Parathyroid adenoma (tissue), 2 donors: ENCODE measurements at regions not wholly inside any gene's neighbourhood (a gene's known extent, or its start where the extent isn't known, plus 50 kb on each side); places are given as distances from the start of the nearest gene placed in this dataset.

Experiments used
- H2AFZ ChIP-seq: fragments of 300-600 bp; sonication (generic); one replicate; pipeline ENCODE4 v1.7.0; 2017; ENCODE audit warnings: antibody characterized with exemption, mild to moderate bottlenecking
- H3K27ac ChIP-seq: fragments of 300-600 bp; sonication (generic); one replicate; pipeline ENCODE4 v1.7.0; 2017
- H3K27me3 ChIP-seq: fragments of 300-600 bp; sonication (generic); one replicate; pipeline ENCODE4 v1.7.0; 2017; ENCODE audit warnings: low read length; ENCODE audit not compliant: control insufficient read depth, insufficient read depth
- H3K36me3 ChIP-seq: fragments of 300-600 bp; sonication (generic); one replicate; pipeline ENCODE4 v1.7.0; 2017; ENCODE audit warnings: low read length; ENCODE audit not compliant: control insufficient read depth, insufficient read depth
- H3K4me1 ChIP-seq: fragments of 300-600 bp; sonication (generic); one replicate; pipeline ENCODE4 v1.7.0; 2017; ENCODE audit warnings: control low read depth
- H3K4me2 ChIP-seq: fragments of 300-600 bp; sonication (generic); one replicate; pipeline ENCODE4 v1.7.0; 2017; ENCODE audit warnings: low read length
- H3K4me3 ChIP-seq: fragments of 300-600 bp; sonication (generic); one replicate; pipeline ENCODE4 v1.7.0; 2017; ENCODE audit warnings: low read depth, low read length
- H3K79me2 ChIP-seq: fragments of 300-600 bp; sonication (generic); one replicate; pipeline ENCODE4 v1.7.0; 2017; ENCODE audit warnings: control low read depth
- H3K9ac ChIP-seq: fragments of 300-600 bp; sonication (generic); one replicate; pipeline ENCODE4 v1.7.0; 2017; ENCODE audit warnings: mild to moderate bottlenecking
- H3K9me3 ChIP-seq: fragments of 300-600 bp; sonication (generic); one replicate; pipeline ENCODE4 v1.7.0; 2017; ENCODE audit warnings: low read length; ENCODE audit not compliant: control insufficient read depth
- TF ChIP-seq, protein P1 (sequence below): fragments of 300-600 bp; sonication (generic); IDR thresholded peaks from one replicate; pipeline ENCODE4 v1.7.0; 2017; ENCODE audit warnings: antibody characterized with exemption, mild to moderate bottlenecking
- donor health status: primary hyperparathyroidism.

DNA sequence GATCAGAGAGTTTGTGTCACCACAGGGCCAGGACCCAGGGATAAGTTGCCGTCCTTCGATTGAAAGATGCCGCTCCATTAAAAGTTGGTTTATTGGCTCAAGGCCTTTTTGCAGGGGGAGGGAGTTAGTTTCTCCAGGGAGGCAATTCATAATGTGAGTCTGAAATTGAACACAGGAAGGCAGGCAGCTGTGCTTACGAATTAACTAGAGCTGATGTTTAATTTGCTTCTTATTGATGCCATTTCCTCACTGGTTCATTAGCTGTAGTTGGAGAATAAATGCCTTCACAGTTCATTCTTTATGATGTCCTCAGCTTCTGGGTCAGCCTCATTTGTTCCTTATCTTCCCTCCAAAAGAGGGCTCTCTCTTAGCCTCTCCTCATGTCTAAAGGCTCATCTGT, 113.2 kb upstream of the PTPRT start:
- no peaks in the 10 kb centered on the region for H3K9me3 ChIP-seq
- no peaks in the 10 kb centered on the region for H3K79me2 ChIP-seq
- TF ChIP-seq, protein P1, sequence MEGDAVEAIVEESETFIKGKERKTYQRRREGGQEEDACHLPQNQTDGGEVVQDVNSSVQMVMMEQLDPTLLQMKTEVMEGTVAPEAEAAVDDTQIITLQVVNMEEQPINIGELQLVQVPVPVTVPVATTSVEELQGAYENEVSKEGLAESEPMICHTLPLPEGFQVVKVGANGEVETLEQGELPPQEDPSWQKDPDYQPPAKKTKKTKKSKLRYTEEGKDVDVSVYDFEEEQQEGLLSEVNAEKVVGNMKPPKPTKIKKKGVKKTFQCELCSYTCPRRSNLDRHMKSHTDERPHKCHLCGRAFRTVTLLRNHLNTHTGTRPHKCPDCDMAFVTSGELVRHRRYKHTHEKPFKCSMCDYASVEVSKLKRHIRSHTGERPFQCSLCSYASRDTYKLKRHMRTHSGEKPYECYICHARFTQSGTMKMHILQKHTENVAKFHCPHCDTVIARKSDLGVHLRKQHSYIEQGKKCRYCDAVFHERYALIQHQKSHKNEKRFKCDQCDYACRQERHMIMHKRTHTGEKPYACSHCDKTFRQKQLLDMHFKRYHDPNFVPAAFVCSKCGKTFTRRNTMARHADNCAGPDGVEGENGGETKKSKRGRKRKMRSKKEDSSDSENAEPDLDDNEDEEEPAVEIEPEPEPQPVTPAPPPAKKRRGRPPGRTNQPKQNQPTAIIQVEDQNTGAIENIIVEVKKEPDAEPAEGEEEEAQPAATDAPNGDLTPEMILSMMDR: no peak
- H3K4me3 ChIP-seq: no peak overlapping the region
- H3K27ac ChIP-seq: no peak overlapping the region
- H3K27me3 ChIP-seq: no peaks in the 10 kb centered on the region
- no peak overlapping the region for H2AFZ ChIP-seq
- no peak overlapping the region for H3K4me2 ChIP-seq
- H3K4me1 ChIP-seq: no peaks in the 10 kb centered on the region
- H3K9ac ChIP-seq: no peak overlapping the region
- no peaks in the 10 kb centered on the region for H3K36me3 ChIP-seq

DNA sequence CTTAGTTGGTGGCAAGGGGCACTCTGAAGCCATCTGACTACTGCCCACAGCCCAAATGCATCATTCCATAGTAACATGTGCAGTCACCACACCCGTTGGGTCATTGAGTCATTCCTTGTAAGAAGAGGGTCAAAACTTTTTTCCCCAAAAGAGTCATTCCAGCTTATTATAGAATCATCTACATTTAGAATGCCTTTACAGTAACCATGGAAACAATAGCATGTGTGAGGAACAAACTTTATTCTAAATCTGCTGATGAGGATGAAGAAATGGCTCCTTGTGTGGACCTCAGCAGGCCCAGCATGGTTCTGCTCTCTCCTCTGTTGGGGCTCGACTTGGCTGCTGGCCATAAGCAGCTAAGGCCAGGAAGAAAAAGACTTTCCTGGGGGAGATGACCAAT, 111.2 kb upstream of the PTPRT start:
- Histone ChIP-seq H3K9me3 (no peaks in the 10 kb centered on the region), H3K36me3 (no peaks in the 10 kb centered on the region), H3K4me1 (no peaks in the 10 kb centered on the region), H3K4me3 (no peak overlapping the region), H3K27ac (no peak overlapping the region), H3K27me3 (no peaks in the 10 kb centered on the region), H3K9ac (no peak overlapping the region), H3K4me2 (no peak overlapping the region), H2AFZ (no peak overlapping the region), H3K79me2 (no peaks in the 10 kb centered on the region)
- TF ChIP-seq, protein P1: no peak

DNA sequence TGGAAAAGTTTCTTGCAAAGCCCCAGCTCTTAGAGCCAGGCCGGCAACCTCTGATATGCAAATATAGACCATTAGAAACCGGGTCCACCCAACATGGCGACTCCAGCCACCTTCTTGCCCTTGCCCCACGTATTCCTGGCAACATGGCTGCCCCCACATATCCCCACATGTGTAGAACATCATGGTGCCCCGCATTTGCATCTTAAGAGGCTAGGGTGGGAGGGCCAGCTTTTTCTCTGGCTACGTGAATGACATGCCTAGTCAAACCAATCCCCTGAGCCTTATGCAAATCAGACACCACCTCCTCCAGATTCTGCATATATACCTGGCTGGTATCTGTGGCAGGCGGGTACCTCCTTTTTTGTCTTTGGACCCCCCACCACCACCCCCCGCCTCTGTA, 106.1 kb upstream of the PTPRT start:
- Histone ChIP-seq H3K36me3 (no peaks in the 10 kb centered on the region), H2AFZ (no peak overlapping the region), H3K27me3 (no peaks in the 10 kb centered on the region), H3K27ac (no peak overlapping the region), H3K4me1 (peaks cover 4% of the 10 kb centered on the region), H3K79me2 (no peaks in the 10 kb centered on the region), H3K9me3 (no peaks in the 10 kb centered on the region), H3K9ac (no peak overlapping the region), H3K4me3 (no peak overlapping the region), H3K4me2 (no peak overlapping the region)
- TF ChIP-seq, protein P1: no peak

DNA sequence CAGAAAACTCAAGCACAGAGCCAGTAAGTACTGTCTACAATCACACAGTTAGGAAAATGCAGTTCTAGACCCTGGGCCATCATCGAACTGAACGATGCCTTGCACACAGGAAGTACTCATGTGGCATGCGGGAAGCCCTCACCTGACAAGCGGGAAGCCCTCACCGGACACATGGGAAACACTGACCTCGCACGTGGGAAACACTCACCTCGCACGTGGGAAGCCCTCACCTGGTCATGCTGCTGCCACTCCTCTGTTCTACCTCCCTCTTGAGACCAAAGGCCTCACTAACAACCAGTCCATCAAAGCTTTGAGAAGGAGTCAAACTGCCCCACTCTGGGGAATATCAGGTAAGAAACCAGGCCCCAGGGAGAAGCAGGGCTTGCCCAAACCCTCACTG, 105.6 kb upstream of the PTPRT start:
- TF ChIP-seq, protein P1: no peak
- Histone ChIP-seq H3K4me2 (no peak overlapping the region), H3K79me2 (no peaks in the 10 kb centered on the region), H3K9me3 (no peaks in the 10 kb centered on the region), H3K4me3 (no peak overlapping the region), H3K36me3 (no peaks in the 10 kb centered on the region), H3K9ac (no peak overlapping the region), H3K27me3 (no peaks in the 10 kb centered on the region), H3K27ac (no peak overlapping the region), H2AFZ (no peak overlapping the region), H3K4me1 (peaks cover 4% of the 10 kb centered on the region)

DNA sequence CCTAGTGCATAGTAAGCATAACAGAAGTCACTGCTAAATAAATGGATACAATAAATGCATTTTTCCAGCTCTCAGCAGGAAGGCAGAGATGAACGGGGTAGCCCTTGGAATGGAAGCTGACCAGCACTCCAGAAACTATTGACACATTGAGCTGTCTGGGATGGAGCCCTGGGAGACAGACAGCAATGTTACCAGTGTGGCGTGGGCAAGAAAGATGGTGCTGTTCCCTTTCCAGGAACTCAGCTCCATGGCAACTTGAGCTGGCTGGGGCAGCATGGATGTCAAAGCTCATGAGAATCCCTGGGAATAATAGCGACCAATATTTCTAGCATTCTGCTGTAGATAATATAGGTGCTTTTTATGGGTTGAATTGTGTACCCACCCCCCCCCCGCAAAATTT, 104.3 kb upstream of the PTPRT start:
- H3K36me3 ChIP-seq: no peaks in the 10 kb centered on the region
- no peak overlapping the region for H2AFZ ChIP-seq
- no peaks in the 10 kb centered on the region for H3K9me3 ChIP-seq
- H3K27me3 ChIP-seq: no peaks in the 10 kb centered on the region
- H3K4me3 ChIP-seq: no peak overlapping the region
- H3K79me2 ChIP-seq: no peaks in the 10 kb centered on the region
- no peak overlapping the region for H3K27ac ChIP-seq
- no peak overlapping the region for H3K9ac ChIP-seq
- H3K4me2 ChIP-seq: no peak overlapping the region
- peaks cover 4% of the 10 kb centered on the region for H3K4me1 ChIP-seq
- TF ChIP-seq, protein P1: no peak
